ENCODE measurements at regions not wholly inside any gene's neighbourhood (a gene's known extent, or its start where the extent isn't known, plus 50 kb on each side); places are given as distances from the start of the nearest gene placed in this dataset.

DNA sequence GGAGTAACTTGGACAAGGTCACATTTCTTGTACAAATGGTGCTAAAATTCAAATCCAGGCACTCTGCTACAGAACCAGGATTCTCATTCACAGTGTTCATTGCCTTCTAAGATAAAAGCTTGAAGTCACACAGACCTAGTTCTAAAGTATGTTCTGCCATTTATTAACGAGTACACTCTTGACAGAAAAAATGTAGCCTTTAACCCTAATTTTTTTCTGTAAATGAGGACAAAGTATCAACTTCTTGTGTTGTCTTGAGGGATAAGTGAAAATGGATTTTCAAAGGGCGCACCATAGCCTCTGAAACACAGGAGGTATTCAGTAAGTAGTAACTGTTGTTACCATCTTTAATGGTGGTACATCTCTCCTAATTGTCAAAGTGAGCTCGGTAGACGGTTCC lies 379.8 kb upstream of the FLRT2 start:
- H3K9me3 Mint-ChIP-seq: peaks cover 3% of the 10 kb centered on the region
- no peaks in the 10 kb centered on the region for H3K36me3 Mint-ChIP-seq (ENCODE audit: low read depth)
- H3K4me3 Mint-ChIP-seq: no peak overlapping the region
- H3K27ac Mint-ChIP-seq: peak overlapping the region in 2 of 3 experiments; percentile 23 to 47
- H3K27me3 Mint-ChIP-seq (ENCODE audit: low read depth): no peaks in the 10 kb centered on the region
- TF ChIP-seq, protein P1, sequence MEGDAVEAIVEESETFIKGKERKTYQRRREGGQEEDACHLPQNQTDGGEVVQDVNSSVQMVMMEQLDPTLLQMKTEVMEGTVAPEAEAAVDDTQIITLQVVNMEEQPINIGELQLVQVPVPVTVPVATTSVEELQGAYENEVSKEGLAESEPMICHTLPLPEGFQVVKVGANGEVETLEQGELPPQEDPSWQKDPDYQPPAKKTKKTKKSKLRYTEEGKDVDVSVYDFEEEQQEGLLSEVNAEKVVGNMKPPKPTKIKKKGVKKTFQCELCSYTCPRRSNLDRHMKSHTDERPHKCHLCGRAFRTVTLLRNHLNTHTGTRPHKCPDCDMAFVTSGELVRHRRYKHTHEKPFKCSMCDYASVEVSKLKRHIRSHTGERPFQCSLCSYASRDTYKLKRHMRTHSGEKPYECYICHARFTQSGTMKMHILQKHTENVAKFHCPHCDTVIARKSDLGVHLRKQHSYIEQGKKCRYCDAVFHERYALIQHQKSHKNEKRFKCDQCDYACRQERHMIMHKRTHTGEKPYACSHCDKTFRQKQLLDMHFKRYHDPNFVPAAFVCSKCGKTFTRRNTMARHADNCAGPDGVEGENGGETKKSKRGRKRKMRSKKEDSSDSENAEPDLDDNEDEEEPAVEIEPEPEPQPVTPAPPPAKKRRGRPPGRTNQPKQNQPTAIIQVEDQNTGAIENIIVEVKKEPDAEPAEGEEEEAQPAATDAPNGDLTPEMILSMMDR (IDR thresholded peaks at IDR 0.05; ENCODE audit: unreplicated experiment in 3 of 3): no peak
- H3K4me1 Mint-ChIP-seq: peaks cover 22% of the 10 kb centered on the region

DNA sequence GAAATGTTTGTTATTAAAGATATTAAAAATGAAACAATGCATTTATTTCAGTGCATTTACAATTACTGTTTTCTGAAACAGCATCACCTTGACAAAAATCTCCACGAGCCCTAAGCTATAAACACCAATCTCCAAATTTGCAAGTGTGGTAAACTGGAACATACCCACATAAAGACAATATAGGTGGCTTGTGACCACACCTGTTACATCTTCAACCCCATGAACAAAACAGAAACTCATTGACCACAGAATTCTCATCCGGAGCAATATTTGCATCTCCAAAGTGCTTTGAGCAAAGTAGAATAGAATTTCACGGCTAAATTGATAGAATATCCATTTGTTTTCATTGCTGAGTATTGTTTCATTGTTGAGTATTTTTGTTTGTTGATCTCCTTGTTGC lies 375.2 kb upstream of the FLRT2 start:
- H3K36me3 Mint-ChIP-seq (ENCODE audit: low read depth): no peaks in the 10 kb centered on the region
- TF ChIP-seq, protein P1 (IDR thresholded peaks at IDR 0.05; ENCODE audit: unreplicated experiment in 3 of 3): no peak
- peak overlapping the region in 1 of 3 experiments; percentile 82 for H3K27ac Mint-ChIP-seq
- H3K9me3 Mint-ChIP-seq: no peaks in the 10 kb centered on the region
- H3K27me3 Mint-ChIP-seq (ENCODE audit: low read depth): no peaks in the 10 kb centered on the region
- H3K4me1 Mint-ChIP-seq: peaks cover 17% of the 10 kb centered on the region
- no peak overlapping the region for H3K4me3 Mint-ChIP-seq

DNA sequence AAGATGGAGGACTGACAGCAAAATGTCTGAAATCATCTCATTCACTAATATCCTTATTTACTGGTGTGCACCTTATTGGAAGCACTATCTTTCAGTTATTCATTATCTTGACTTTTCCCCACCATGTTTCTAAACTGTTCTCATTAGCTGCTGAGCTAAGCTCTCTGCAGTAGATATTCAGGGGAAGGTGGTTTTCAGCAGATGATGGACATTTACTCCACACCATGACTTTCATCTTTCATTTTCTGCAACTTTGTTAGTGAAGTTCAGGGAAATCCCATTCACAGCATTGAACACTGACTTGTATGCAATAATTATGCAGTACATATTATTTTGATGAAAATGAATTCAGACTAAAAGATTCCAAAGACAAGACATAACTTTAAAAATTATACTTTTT lies 373.6 kb upstream of the FLRT2 start:
- H3K4me3 Mint-ChIP-seq: no peak overlapping the region
- peaks cover 4% of the 10 kb centered on the region for H3K36me3 Mint-ChIP-seq (ENCODE audit: low read depth)
- TF ChIP-seq, protein P1 (IDR thresholded peaks at IDR 0.05; ENCODE audit: unreplicated experiment in 3 of 3): no peak
- H3K27ac Mint-ChIP-seq: no peak overlapping the region
- H3K27me3 Mint-ChIP-seq (ENCODE audit: low read depth): peaks cover 3% of the 10 kb centered on the region
- peaks cover 4% of the 10 kb centered on the region for H3K9me3 Mint-ChIP-seq
- H3K4me1 Mint-ChIP-seq: peaks cover 10% of the 10 kb centered on the region

DNA sequence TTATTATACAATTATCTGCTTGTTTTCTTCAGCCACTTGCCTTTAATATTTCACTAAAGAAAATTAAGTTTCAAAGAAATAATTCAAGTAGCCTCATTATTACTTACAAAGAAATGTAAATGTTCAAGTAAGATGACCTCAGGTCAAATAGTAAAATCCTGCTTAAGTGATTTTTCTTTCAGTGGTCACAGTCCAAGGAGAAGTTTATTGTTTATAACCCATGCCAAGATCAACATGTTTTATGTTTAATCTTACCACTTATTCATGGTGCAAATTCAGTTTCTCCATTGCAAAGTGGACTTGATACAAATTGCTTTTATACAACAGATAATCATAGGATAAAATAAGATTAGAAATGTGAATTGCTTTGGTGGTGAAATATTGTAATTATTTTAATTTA lies 370.2 kb upstream of the FLRT2 start:
- no peak overlapping the region for H3K27ac Mint-ChIP-seq
- H3K9me3 Mint-ChIP-seq: peaks cover 26% of the 10 kb centered on the region
- H3K27me3 Mint-ChIP-seq (ENCODE audit: low read depth): peaks cover 3% of the 10 kb centered on the region
- TF ChIP-seq, protein P1 (IDR thresholded peaks at IDR 0.05; ENCODE audit: unreplicated experiment in 3 of 3): no peak
- no peak overlapping the region for H3K4me3 Mint-ChIP-seq
- H3K4me1 Mint-ChIP-seq: no peaks in the 10 kb centered on the region
- peaks cover 10% of the 10 kb centered on the region for H3K36me3 Mint-ChIP-seq (ENCODE audit: low read depth)

DNA sequence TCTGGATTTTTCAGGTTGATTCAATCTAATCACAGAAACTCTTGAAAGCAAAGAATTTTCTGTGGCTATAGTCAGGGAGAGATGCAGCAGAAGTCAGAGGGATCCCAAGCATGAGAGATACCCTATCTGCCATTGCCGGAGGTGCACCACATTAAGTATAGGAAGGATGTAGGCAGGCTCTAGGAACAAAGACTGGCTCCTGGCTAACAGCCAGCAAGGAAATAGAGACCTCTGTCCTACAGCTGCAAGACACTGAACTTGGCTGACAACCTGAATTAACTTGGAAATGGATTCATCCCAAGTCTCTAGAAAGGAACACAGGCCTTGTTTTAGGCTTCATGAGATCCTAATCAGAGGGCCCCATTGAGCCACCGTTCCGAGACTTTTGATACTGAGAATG lies 364.9 kb upstream of the FLRT2 start:
- H3K9me3 Mint-ChIP-seq: peaks cover 26% of the 10 kb centered on the region
- TF ChIP-seq, protein P1 (IDR thresholded peaks at IDR 0.05; ENCODE audit: unreplicated experiment in 3 of 3): no peak
- peaks cover 10% of the 10 kb centered on the region for H3K36me3 Mint-ChIP-seq (ENCODE audit: low read depth)
- H3K4me1 Mint-ChIP-seq: peaks cover 5% of the 10 kb centered on the region
- H3K4me3 Mint-ChIP-seq: no peak overlapping the region
- H3K27ac Mint-ChIP-seq: no peak overlapping the region
- H3K27me3 Mint-ChIP-seq (ENCODE audit: low read depth): peaks cover 3% of the 10 kb centered on the region

DNA sequence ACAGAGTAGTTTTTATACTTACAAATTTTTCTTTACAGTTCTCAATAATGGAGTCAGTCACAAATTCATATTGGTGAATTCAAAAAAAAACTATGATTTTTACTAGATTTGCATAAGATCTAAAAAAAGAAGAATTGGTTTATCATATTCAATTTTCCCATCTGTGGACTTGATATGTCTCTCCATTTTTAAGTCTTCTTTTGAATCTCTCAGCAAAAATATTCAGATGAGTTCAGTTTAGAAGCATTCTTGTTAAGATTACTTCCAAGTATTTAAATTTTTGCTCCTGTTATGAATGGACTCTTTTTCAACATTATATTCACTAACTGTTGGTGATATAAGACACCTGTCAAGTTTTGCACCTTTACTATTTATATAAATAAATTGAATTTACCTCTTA lies 360.6 kb upstream of the FLRT2 start:
- H3K4me1 Mint-ChIP-seq: peaks cover 11% of the 10 kb centered on the region
- H3K27me3 Mint-ChIP-seq (ENCODE audit: low read depth): no peaks in the 10 kb centered on the region
- TF ChIP-seq, protein P1 (IDR thresholded peaks at IDR 0.05; ENCODE audit: unreplicated experiment in 3 of 3): no peak
- no peaks in the 10 kb centered on the region for H3K9me3 Mint-ChIP-seq
- no peak overlapping the region for H3K4me3 Mint-ChIP-seq
- no peaks in the 10 kb centered on the region for H3K36me3 Mint-ChIP-seq (ENCODE audit: low read depth)
- no peak overlapping the region for H3K27ac Mint-ChIP-seq
